ENCODE measurements at regions not wholly inside any gene's neighbourhood (a gene's known extent, or its start where the extent isn't known, plus 50 kb on each side); places are given as distances from the start of the nearest gene placed in this dataset.

DNA sequence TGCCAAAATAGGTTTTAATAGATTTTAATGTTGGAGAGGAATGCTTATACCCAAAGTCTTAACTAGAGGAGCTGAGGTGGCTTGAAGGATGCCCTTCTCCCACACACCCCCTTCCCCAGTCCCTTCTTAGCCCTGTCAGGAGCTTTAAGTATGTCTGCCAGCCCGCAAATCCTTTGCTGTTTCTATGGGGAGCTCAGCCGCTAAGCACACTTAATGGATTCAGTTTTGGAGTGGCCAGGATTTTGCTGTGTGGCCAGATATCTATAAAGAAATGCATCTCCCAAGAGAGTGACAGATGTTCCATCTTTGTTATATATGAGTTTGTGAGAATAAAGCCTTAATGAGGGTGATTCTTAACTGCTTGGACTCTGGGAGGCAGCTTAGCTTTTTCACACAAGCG, 152.9 kb upstream of the ZNF32 start:
- Histone ChIP-seq H3K36me3 (ENCODE audit: control insufficient read depth, insufficient read depth, low read length) (no peaks in the 10 kb centered on the region), H3K4me1 (ENCODE audit: control insufficient read depth, insufficient read depth, low read length) (no peaks in the 10 kb centered on the region), H3K27me3 (ENCODE audit: control insufficient read depth, insufficient read depth, low read length) (no peaks in the 10 kb centered on the region), H3K9me3 (ENCODE audit: control insufficient read depth, insufficient read depth, low read length) (no peaks in the 10 kb centered on the region), H3K9ac (ENCODE audit: low read depth, low read length) (no peak overlapping the region), H3K4me3 (ENCODE audit: low read depth, low read length) (no peak overlapping the region)

DNA sequence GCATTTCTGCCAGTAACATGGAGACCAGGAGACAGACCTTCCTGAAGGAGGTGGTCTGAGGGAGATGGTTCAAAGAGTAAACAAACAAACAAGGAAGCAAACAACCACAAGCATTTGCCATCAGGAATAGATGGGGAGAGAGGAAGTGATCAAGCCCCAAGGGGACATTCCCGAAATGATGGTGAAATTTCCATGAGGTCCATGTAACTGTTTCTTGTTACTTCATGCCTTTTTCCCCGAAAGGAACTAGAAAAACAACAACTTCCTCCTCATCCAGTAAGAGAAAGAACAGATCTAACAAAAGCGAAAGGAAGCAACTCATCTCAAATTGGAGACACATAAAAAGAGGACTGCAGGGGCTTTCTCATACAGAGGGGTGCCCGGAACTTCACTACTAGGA, 152.5 kb upstream of the ZNF32 start:
- no peaks in the 10 kb centered on the region for H3K36me3 ChIP-seq (ENCODE audit: control insufficient read depth, insufficient read depth, low read length)
- H3K9ac ChIP-seq (ENCODE audit: low read depth, low read length): no peak overlapping the region
- H3K4me1 ChIP-seq (ENCODE audit: control insufficient read depth, insufficient read depth, low read length): no peaks in the 10 kb centered on the region
- no peaks in the 10 kb centered on the region for H3K9me3 ChIP-seq (ENCODE audit: control insufficient read depth, insufficient read depth, low read length)
- H3K4me3 ChIP-seq (ENCODE audit: low read depth, low read length): no peak overlapping the region
- H3K27me3 ChIP-seq (ENCODE audit: control insufficient read depth, insufficient read depth, low read length): no peaks in the 10 kb centered on the region

DNA sequence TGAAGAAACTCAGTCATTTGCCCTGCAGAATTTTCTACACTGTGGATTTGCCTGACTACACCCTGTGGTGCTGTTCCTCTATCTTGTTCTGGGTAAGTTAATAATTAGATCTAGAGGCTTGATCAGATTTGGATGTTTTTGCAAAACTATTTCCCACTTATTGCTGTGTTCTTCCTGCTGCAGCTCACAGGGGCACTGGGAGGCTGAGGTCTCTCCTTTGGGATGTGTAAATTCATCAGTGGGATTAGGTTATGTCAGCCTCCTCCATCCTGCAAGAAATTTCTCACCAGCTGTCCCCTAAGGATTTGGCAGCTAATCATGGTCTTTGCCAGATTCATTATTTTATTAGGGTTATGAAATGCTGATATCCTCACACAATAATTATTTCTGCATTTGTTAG, 148.1 kb upstream of the ZNF32 start:
- Histone ChIP-seq H3K36me3 (ENCODE audit: control insufficient read depth, insufficient read depth, low read length) (no peaks in the 10 kb centered on the region), H3K9me3 (ENCODE audit: control insufficient read depth, insufficient read depth, low read length) (no peaks in the 10 kb centered on the region), H3K4me3 (ENCODE audit: low read depth, low read length) (no peak overlapping the region), H3K27me3 (ENCODE audit: control insufficient read depth, insufficient read depth, low read length) (no peaks in the 10 kb centered on the region), H3K4me1 (ENCODE audit: control insufficient read depth, insufficient read depth, low read length) (no peaks in the 10 kb centered on the region), H3K9ac (ENCODE audit: low read depth, low read length) (no peak overlapping the region)

DNA sequence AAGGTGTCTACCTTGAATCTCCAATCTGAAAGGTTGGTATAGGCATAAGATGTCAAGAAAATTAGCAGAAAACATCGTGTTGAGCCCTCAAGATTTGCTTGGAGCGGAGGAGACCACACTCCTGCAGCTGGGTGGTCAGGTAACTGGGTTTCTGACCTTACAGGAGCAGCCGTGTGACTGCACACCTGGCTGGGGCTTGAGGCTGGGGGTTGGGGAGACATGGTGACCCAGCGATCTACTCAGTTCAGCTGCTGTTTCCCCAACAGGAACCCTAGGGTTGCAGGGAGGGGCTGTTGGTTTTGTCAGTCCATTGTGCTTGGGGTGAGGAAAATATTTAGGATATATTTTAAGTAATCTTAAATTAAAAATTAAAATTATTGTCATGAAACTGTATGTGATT, 147.0 kb upstream of the ZNF32 start:
- Histone ChIP-seq H3K27me3 (ENCODE audit: control insufficient read depth, insufficient read depth, low read length) (no peaks in the 10 kb centered on the region), H3K9ac (ENCODE audit: low read depth, low read length) (no peak overlapping the region), H3K4me3 (ENCODE audit: low read depth, low read length) (no peak overlapping the region), H3K4me1 (ENCODE audit: control insufficient read depth, insufficient read depth, low read length) (no peaks in the 10 kb centered on the region), H3K9me3 (ENCODE audit: control insufficient read depth, insufficient read depth, low read length) (no peaks in the 10 kb centered on the region), H3K36me3 (ENCODE audit: control insufficient read depth, insufficient read depth, low read length) (no peaks in the 10 kb centered on the region)

DNA sequence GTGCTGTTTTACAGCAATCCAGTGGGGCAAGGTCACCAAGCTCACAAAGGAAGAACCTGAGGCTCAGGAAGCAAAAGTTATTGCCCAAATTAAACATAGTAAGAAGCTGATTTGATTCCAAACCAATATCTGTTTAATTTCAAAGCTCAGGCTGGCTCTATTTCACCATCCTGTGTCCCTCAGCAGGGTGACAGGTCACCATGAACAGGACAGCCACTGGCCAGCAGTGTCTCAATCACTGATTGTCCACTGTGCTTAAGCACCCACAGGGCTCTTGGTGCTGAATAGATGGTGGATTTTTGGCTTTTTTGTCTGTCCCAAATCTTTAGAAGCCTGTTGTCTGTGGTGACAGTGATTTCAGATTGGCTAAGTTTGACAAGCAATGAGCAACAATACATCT, 146.4 kb upstream of the ZNF32 start:
- H3K9me3 ChIP-seq (ENCODE audit: control insufficient read depth, insufficient read depth, low read length): no peaks in the 10 kb centered on the region
- no peak overlapping the region for H3K4me3 ChIP-seq (ENCODE audit: low read depth, low read length)
- no peaks in the 10 kb centered on the region for H3K27me3 ChIP-seq (ENCODE audit: control insufficient read depth, insufficient read depth, low read length)
- H3K9ac ChIP-seq (ENCODE audit: low read depth, low read length): no peak overlapping the region
- H3K36me3 ChIP-seq (ENCODE audit: control insufficient read depth, insufficient read depth, low read length): no peaks in the 10 kb centered on the region
- no peaks in the 10 kb centered on the region for H3K4me1 ChIP-seq (ENCODE audit: control insufficient read depth, insufficient read depth, low read length)

DNA sequence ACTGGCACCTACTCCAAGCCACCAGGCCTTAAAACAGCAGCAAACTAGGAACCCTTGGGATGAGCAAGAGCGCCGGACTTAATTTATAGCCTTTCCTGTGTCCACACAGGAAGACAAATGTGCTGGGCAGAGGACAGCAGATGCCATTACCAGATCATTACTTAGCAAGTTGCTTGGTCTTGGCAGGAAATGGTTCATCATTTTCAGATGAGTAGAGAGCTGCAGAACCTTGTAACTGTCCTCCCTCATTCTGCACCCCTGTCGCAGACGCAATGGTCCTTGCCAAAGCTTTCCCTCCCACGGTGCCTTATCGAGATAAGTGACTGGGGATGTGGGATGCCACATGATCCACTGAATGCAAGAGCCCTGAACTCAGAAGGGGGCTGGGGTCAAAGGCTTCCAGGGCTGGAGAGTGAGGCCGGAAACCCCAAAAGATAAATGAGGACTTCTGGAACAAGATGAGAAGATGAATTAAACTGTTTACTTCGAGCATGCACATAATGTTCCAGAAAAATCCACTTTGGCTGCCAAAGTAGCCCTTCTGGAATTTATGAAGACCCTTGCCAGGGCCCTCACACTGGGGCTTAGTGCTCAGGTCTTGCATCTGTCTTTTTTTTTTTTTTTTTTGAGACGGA, 145.6 kb upstream of the ZNF32 start:
- no peaks in the 10 kb centered on the region for H3K4me1 ChIP-seq (ENCODE audit: control insufficient read depth, insufficient read depth, low read length)
- no peaks in the 10 kb centered on the region for H3K36me3 ChIP-seq (ENCODE audit: control insufficient read depth, insufficient read depth, low read length)
- no peaks in the 10 kb centered on the region for H3K27me3 ChIP-seq (ENCODE audit: control insufficient read depth, insufficient read depth, low read length)

DNA sequence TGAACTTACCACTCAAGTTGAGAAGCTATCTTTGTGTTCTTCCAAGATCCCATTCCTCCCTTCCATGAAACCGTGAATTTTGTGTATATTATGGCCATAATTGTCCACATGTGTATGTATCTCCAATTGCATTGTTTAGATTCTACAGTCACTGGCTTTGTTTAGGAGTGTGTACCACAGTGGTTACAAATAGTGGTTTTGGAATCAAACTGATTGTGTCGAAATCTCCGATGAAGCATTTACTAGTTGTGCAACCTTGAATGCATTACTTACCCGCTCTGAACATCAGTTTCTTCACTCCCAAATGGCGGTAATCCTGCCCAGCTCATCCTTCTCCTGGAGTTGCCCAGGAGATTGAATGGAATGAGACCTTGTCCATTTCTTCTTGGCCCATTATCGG, 145.0 kb upstream of the ZNF32 start:
- no peaks in the 10 kb centered on the region for H3K9me3 ChIP-seq (ENCODE audit: control insufficient read depth, insufficient read depth, low read length)
- H3K36me3 ChIP-seq (ENCODE audit: control insufficient read depth, insufficient read depth, low read length): no peaks in the 10 kb centered on the region
- H3K9ac ChIP-seq (ENCODE audit: low read depth, low read length): no peak overlapping the region
- no peak overlapping the region for H3K4me3 ChIP-seq (ENCODE audit: low read depth, low read length)
- no peaks in the 10 kb centered on the region for H3K27me3 ChIP-seq (ENCODE audit: control insufficient read depth, insufficient read depth, low read length)
- no peaks in the 10 kb centered on the region for H3K4me1 ChIP-seq (ENCODE audit: control insufficient read depth, insufficient read depth, low read length)

More for the DNA sequence above, 145.6 kb upstream of the ZNF32 start:
- H3K9ac ChIP-seq (ENCODE audit: low read depth, low read length): no peak overlapping the region
- H3K4me3 ChIP-seq (ENCODE audit: low read depth, low read length): no peak overlapping the region
- no peaks in the 10 kb centered on the region for H3K9me3 ChIP-seq (ENCODE audit: control insufficient read depth, insufficient read depth, low read length)

DNA sequence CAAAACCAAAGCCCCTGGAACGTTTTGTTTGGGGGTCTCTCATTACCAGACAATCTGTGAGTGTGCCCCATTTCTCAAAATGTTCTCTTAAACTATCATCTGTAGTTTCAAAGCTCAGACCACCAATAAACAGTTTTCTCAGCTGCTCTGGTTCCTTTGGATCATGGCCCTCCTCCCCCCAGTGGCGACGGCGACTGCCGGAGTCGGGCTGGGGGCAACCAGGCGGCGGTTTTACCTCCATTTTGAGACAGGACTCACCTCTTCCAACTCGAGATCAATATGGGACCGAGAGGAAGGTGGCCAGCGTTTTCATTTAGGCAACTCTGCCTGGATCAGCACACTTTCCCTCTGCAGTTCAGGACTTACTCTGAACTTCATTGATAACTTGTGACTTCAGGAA, 141.5 kb upstream of the ZNF32 start:
- Histone ChIP-seq H3K9ac (ENCODE audit: low read depth, low read length) (no peak overlapping the region), H3K9me3 (ENCODE audit: control insufficient read depth, insufficient read depth, low read length) (no peaks in the 10 kb centered on the region), H3K27me3 (ENCODE audit: control insufficient read depth, insufficient read depth, low read length) (no peaks in the 10 kb centered on the region), H3K4me3 (ENCODE audit: low read depth, low read length) (no peak overlapping the region), H3K36me3 (ENCODE audit: control insufficient read depth, insufficient read depth, low read length) (no peaks in the 10 kb centered on the region), H3K4me1 (ENCODE audit: control insufficient read depth, insufficient read depth, low read length) (no peaks in the 10 kb centered on the region)

DNA sequence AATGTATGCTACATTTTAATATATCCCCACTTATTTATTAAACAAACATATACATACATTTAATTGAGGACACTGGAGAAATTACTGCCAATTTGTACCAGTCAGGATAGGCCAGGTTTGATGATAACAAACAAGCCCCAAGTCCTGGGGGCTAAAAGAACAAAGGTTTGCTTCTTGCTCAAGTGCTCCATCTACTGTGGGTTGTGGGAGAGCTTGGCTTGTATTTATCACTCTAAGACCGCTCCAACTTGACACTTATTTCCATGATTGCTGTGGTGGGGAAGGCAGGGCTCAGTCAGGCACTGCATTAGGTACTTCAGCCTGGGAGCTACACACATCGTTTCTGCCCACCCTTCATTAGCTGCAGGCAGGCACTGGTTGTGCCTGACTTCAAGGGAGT, 136.6 kb upstream of the ZNF32 start:
- Histone ChIP-seq H3K4me1 (ENCODE audit: control insufficient read depth, insufficient read depth, low read length) (no peaks in the 10 kb centered on the region), H3K27me3 (ENCODE audit: control insufficient read depth, insufficient read depth, low read length) (no peaks in the 10 kb centered on the region), H3K36me3 (ENCODE audit: control insufficient read depth, insufficient read depth, low read length) (no peaks in the 10 kb centered on the region), H3K4me3 (ENCODE audit: low read depth, low read length) (no peak overlapping the region), H3K9ac (ENCODE audit: low read depth, low read length) (no peak overlapping the region), H3K9me3 (ENCODE audit: control insufficient read depth, insufficient read depth, low read length) (no peaks in the 10 kb centered on the region)

DNA sequence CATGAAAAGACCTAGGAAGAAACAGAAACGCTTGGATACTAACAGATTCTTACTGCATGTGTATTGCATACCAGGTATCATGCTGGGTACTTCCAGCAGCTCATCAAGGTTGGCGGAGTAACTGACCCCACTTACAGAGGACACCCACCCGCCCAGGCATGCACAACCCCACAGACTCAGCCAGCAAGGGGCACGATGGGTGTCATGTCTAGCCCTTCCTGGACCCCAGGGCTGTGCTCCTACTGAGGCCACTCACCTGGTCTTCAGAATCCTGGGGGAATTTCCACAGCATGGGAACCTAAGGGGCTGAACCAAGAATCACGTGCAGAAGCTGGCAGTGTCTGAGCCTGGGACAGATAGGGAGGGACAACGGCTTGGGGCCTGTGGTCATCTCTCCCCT, 134.1 kb upstream of the ZNF32 start:
- no peak overlapping the region for H3K9ac ChIP-seq (ENCODE audit: low read depth, low read length)
- H3K9me3 ChIP-seq (ENCODE audit: control insufficient read depth, insufficient read depth, low read length): no peaks in the 10 kb centered on the region
- H3K4me1 ChIP-seq (ENCODE audit: control insufficient read depth, insufficient read depth, low read length): no peaks in the 10 kb centered on the region
- H3K27me3 ChIP-seq (ENCODE audit: control insufficient read depth, insufficient read depth, low read length): no peaks in the 10 kb centered on the region
- H3K4me3 ChIP-seq (ENCODE audit: low read depth, low read length): no peak overlapping the region
- no peaks in the 10 kb centered on the region for H3K36me3 ChIP-seq (ENCODE audit: control insufficient read depth, insufficient read depth, low read length)

DNA sequence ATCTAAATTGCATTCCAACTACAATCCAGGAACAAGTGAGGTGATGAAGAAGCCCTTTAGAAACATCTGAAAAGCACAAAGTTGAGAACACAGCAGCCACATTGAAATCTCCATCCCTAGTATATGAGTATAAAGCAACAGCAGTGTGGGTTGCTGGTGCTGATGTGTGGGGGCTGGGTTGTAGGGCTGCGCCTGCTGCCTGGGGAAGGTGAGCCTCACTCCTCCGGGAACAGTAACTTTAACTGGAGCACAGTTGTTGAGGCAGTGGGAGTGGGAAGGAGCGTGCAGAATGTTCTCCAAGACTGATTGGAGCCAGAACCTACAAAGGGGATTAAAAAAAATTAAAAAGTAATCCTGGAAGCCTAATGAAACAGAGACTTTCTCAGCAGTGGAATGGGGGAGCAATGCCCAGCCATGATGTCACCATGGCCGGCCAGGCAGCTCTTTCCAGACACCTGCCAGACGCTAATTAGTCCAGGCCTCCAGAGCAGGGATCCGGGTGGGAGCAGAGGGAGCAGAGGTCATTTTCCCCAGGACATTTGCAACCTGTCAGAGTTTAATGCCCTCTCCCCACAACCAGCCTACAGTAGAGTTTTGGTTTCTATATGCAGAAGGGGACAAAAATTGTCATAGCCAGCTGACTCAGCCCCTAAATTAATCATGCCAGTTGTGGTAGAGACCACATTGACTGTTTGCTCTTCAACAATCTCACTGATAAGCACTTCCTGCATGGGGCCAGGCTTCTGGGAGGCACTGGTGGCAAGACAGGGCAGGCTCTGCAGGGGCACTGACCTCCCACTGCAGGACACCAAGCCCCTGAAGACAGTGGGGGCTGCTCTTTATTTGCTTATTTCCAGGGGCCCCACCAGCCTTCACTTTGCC, 133.0 kb upstream of the ZNF32 start:
- H3K9ac ChIP-seq (ENCODE audit: low read depth, low read length): no peak overlapping the region
- no peaks in the 10 kb centered on the region for H3K27me3 ChIP-seq (ENCODE audit: control insufficient read depth, insufficient read depth, low read length)
- no peaks in the 10 kb centered on the region for H3K36me3 ChIP-seq (ENCODE audit: control insufficient read depth, insufficient read depth, low read length)
- H3K4me3 ChIP-seq (ENCODE audit: low read depth, low read length): no peak overlapping the region
- H3K9me3 ChIP-seq (ENCODE audit: control insufficient read depth, insufficient read depth, low read length): no peaks in the 10 kb centered on the region
- H3K4me1 ChIP-seq (ENCODE audit: control insufficient read depth, insufficient read depth, low read length): no peaks in the 10 kb centered on the region

DNA sequence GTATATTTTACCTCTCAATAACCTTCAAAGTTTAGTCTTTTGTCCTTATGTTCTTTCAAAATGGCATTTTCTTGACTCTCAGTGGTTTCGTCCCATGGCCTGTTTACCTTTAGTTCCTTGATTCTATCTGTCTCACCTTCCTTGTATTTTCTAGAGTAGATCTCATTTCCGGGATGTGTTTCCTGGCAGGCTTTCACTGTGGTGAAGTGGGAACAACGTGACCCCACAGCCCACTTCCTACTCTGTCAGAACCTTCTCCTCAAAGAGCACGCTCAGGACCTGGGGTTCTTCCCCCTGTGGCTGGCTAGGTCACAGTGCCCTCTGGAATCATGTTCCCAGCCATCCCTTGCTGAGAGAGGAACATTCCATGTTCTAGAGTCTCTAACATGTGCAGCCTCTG, 129.9 kb upstream of the ZNF32 start:
- Histone ChIP-seq H3K9me3 (ENCODE audit: control insufficient read depth, insufficient read depth, low read length) (no peaks in the 10 kb centered on the region), H3K4me3 (ENCODE audit: low read depth, low read length) (no peak overlapping the region), H3K36me3 (ENCODE audit: control insufficient read depth, insufficient read depth, low read length) (no peaks in the 10 kb centered on the region), H3K9ac (ENCODE audit: low read depth, low read length) (no peak overlapping the region), H3K27me3 (ENCODE audit: control insufficient read depth, insufficient read depth, low read length) (no peaks in the 10 kb centered on the region), H3K4me1 (ENCODE audit: control insufficient read depth, insufficient read depth, low read length) (no peaks in the 10 kb centered on the region)

All from iPS-15b (cell line).